ENCODE measurements at regions not wholly inside any gene's neighbourhood (a gene's known extent, or its start where the extent isn't known, plus 50 kb on each side); places are given as distances from the start of the nearest gene placed in this dataset.
"Not testable (repeated sequence)": the region's sequence is repeated elsewhere in the genome, so short reads cannot be mapped to it uniquely, and the experiment has no call there.

DNA sequence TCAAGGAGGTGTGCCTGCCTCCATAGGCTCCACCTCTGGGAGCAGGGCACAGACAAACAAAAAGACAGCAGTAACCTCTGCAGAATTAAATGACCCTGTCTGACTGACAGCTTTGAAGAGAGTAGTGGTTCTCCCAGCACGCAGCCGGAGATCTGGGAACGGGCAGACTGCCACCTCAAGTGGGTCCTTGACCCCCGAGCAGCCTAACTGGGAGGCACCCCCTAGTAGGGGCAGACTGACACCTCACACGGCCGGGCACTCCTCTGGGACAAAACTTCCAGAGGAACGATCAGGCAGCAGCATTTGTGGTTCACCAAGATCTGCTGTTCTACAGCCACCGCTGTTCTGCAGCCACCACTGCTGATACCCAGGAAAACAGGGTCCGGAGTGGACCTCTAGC, 378.2 kb downstream of the PTH2R start:
- TF ChIP-seq, protein P1, sequence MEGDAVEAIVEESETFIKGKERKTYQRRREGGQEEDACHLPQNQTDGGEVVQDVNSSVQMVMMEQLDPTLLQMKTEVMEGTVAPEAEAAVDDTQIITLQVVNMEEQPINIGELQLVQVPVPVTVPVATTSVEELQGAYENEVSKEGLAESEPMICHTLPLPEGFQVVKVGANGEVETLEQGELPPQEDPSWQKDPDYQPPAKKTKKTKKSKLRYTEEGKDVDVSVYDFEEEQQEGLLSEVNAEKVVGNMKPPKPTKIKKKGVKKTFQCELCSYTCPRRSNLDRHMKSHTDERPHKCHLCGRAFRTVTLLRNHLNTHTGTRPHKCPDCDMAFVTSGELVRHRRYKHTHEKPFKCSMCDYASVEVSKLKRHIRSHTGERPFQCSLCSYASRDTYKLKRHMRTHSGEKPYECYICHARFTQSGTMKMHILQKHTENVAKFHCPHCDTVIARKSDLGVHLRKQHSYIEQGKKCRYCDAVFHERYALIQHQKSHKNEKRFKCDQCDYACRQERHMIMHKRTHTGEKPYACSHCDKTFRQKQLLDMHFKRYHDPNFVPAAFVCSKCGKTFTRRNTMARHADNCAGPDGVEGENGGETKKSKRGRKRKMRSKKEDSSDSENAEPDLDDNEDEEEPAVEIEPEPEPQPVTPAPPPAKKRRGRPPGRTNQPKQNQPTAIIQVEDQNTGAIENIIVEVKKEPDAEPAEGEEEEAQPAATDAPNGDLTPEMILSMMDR (IDR thresholded peaks at IDR 0.05), result not testable (repeated sequence)
- TF ChIP-seq POLR2A (IDR thresholded peaks at IDR 0.05), result not testable (repeated sequence)
